ENCODE measurements at regions not wholly inside any gene's neighbourhood (a gene's known extent, or its start where the extent isn't known, plus 50 kb on each side); places are given as distances from the start of the nearest gene placed in this dataset.

- intact Hi-C loops (cut with DNase I) = no loop called here
Measured at GRCh38 chr22:47918276-47918921, 1155.9 kb downstream of the TBC1D22A start.

DNA sequence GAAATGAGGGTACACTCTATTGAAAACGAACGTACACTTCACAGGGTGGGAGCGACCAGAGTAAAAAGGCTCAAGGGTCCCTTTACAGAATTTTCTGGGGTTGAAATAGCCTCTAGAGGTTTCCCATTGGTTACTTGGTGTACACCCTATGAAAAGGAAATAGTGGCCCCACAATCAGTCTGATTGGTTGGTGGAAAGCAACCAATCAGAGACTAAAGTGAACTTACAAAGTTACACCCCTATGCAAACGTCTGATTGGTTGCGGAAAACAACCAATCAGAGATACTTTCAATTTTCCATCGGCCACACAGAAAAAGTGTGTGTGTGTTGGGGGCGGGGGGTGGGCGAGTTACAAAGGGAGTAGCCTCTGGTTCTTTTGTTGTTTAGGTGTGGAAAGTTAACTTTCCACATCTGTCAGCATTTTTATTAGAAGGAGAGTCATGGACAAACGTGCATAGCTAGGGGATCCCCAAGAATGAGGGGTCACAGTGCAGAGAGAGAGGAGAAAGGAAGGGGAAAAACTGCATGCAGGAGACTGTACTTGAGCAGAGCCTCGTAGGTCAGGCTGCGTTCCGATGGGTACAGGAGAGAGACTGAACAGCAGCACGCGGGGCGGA lies 1152.1 kb downstream of the TBC1D22A start:
- no peak overlapping the region for H3K27ac ChIP-seq
- no peak for DNase-seq
- no peaks in the 10 kb centered on the region for H3K4me1 ChIP-seq (ENCODE audit: insufficient read depth)

More at GRCh38 chr22:47918276-47918921, 1155.9 kb downstream of the TBC1D22A start:
- TF ChIP-seq, protein P1, sequence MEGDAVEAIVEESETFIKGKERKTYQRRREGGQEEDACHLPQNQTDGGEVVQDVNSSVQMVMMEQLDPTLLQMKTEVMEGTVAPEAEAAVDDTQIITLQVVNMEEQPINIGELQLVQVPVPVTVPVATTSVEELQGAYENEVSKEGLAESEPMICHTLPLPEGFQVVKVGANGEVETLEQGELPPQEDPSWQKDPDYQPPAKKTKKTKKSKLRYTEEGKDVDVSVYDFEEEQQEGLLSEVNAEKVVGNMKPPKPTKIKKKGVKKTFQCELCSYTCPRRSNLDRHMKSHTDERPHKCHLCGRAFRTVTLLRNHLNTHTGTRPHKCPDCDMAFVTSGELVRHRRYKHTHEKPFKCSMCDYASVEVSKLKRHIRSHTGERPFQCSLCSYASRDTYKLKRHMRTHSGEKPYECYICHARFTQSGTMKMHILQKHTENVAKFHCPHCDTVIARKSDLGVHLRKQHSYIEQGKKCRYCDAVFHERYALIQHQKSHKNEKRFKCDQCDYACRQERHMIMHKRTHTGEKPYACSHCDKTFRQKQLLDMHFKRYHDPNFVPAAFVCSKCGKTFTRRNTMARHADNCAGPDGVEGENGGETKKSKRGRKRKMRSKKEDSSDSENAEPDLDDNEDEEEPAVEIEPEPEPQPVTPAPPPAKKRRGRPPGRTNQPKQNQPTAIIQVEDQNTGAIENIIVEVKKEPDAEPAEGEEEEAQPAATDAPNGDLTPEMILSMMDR (IDR thresholded peaks at IDR 0.05) = no peak
- TF ChIP-seq EP300 (IDR thresholded peaks at IDR 0.05) (no peak), POLR2A (IDR thresholded peaks at IDR 0.05) (no peak)
- H3K4me1 ChIP-seq (ENCODE audit: insufficient read depth) = no peaks in the 10 kb centered on the region
- H3K4me3 ChIP-seq = no peak overlapping the region
- no peak overlapping the region for H3K27ac ChIP-seq
- H3K27me3 ChIP-seq = no peaks in the 10 kb centered on the region
- WGBS, 3 donors = 35 to 38% (median 36%) methylated on average over 15 of the region's 15 CpGs
- no peaks in the 10 kb centered on the region for H3K9me3 ChIP-seq
- no peaks in the 10 kb centered on the region for H3K36me3 ChIP-seq
- DNase-seq = no peak

GRCh38 chr22:47902646-47903180 lies 1140.3 kb downstream of the TBC1D22A start:
- Histone ChIP-seq H3K36me3 (no peaks in the 10 kb centered on the region), H3K27ac (no peak overlapping the region), H3K27me3 (no peaks in the 10 kb centered on the region), H3K4me1 (ENCODE audit: insufficient read depth) (no peaks in the 10 kb centered on the region), H3K9me3 (no peaks in the 10 kb centered on the region), H3K4me3 (no peak overlapping the region)
- DNase-seq = no peak
- WGBS, 3 donors = 82 to 94% (median 90%) methylated on average over 9 of the region's 9 CpGs
- no peak for TF ChIP-seq POLR2A (IDR thresholded peaks at IDR 0.05)
- TF ChIP-seq, protein P1 (IDR thresholded peaks at IDR 0.05) = no peak
- TF ChIP-seq EP300 (IDR thresholded peaks at IDR 0.05) = no peak
- intact Hi-C loops (cut with DNase I) = no loop called here

More for the DNA sequence above, 1152.1 kb downstream of the TBC1D22A start:
- Histone ChIP-seq H3K36me3 (no peaks in the 10 kb centered on the region), H3K4me3 (no peak overlapping the region), H3K27me3 (no peaks in the 10 kb centered on the region), H3K9me3 (peaks cover 0 to 3% of the 10 kb centered on the region in 2 donors)
- TF ChIP-seq, protein P1 (IDR thresholded peaks at IDR 0.05) = no peak
- no peak for TF ChIP-seq POLR2A (IDR thresholded peaks at IDR 0.05)
- TF ChIP-seq EP300 (IDR thresholded peaks at IDR 0.05) = no peak
- intact Hi-C loops (cut with DNase I) = no loop called here
- 83 to 90% (median 85%) methylated on average over 15 of the region's 15 CpGs for WGBS, 3 donors

DNA sequence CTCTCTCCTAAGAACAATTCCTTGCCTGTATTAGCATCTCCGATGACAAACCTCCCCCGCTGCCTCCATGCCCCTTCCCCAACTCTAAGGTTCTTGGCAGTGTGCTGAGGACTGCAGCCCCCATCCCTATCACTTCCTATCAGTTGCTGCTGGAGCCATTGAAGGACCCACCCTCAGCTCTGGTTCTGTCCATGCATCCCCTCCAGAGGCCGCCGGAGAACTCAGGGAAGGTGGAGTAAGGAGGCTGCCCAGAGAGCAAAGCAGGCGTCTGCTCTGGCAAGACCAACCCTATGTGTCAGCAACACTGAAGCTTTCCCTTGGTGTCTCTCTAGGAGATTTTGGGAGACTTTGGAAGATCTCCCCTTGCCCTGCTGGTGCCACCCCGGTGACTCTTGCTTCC lies 1139.5 kb downstream of the TBC1D22A start:
- 92 to 94% (median 93%) methylated on average over 6 of the region's 6 CpGs for WGBS, 3 donors
- no peaks in the 10 kb centered on the region for H3K27me3 ChIP-seq
- DNase-seq = no peak

More for the DNA sequence above, 1139.5 kb downstream of the TBC1D22A start:
- no peaks in the 10 kb centered on the region for H3K9me3 ChIP-seq
- H3K27ac ChIP-seq = no peak overlapping the region
- H3K36me3 ChIP-seq = no peaks in the 10 kb centered on the region
- intact Hi-C loops (cut with DNase I) = no loop called here
- no peak for TF ChIP-seq POLR2A (IDR thresholded peaks at IDR 0.05)
- TF ChIP-seq, protein P1 (IDR thresholded peaks at IDR 0.05) = no peak
- no peak for TF ChIP-seq EP300 (IDR thresholded peaks at IDR 0.05)
- H3K4me1 ChIP-seq (ENCODE audit: insufficient read depth) = no peaks in the 10 kb centered on the region
- H3K4me3 ChIP-seq = no peak overlapping the region
